ENCODE measurements at regions not wholly inside any gene's neighbourhood (a gene's known extent, or its start where the extent isn't known, plus 50 kb on each side); places are given as distances from the start of the nearest gene placed in this dataset.

- peak; percentile 47 for DNase-seq
Measured at GRCh38 chr6:21970569-21971300, 326.1 kb downstream of the PRL start.

- no peak for DNase-seq
Measured at GRCh38 chr6:21971541-21971940, 325.3 kb downstream of the PRL start.

GRCh38 chr6:21972516-21972915 is 324.3 kb downstream of the PRL start:
- DNase-seq: no peak

- DNase-seq: no peak
Measured at GRCh38 chr6:21977346-21977745, 319.5 kb downstream of the PRL start.

- no peak for DNase-seq
Measured at GRCh38 chr6:21981235-21981833, 315.5 kb downstream of the PRL start.

- no peak for DNase-seq
Measured at GRCh38 chr6:21984135-21984534, 312.7 kb downstream of the PRL start.

- DNase-seq: no peak
Measured at GRCh38 chr6:21984561-21984960, 312.3 kb downstream of the PRL start.

- no peak for DNase-seq
Measured at GRCh38 chr6:21985904-21986303, 310.9 kb downstream of the PRL start.

GRCh38 chr6:21986703-21987102 is 310.1 kb downstream of the PRL start:
- DNase-seq: no peak

GRCh38 chr6:21987501-21987957 is 309.3 kb downstream of the PRL start:
- DNase-seq: peak; percentile 90

- no peak for DNase-seq
Measured at GRCh38 chr6:21990577-21990976, 306.3 kb downstream of the PRL start.

- DNase-seq: peak; percentile 77
Measured at GRCh38 chr6:21992178-21992967, 304.5 kb downstream of the PRL start.

GRCh38 chr6:21993841-21994240 is 303.0 kb downstream of the PRL start:
- DNase-seq: no peak

GRCh38 chr6:21994821-21995220 is 302.0 kb downstream of the PRL start:
- DNase-seq: no peak

GRCh38 chr6:21995318-21995717 is 301.5 kb downstream of the PRL start:
- no peak for DNase-seq

GRCh38 chr6:21996425-21997118 is 300.3 kb downstream of the PRL start:
- DNase-seq: no peak

GRCh38 chr6:21997119-21998037 is 299.5 kb downstream of the PRL start:
- no peak for DNase-seq

GRCh38 chr6:21998582-21998981 is 298.3 kb downstream of the PRL start:
- no peak for DNase-seq

- no peak for DNase-seq
Measured at GRCh38 chr6:21999012-21999528, 297.8 kb downstream of the PRL start.

GRCh38 chr6:21999741-22000140 is 297.1 kb downstream of the PRL start:
- DNase-seq: no peak

- DNase-seq: no peak
Measured at GRCh38 chr6:22001396-22002027, 295.3 kb downstream of the PRL start.

Data from MV-4-11 (cell line).